Mesendoderm (in vitro differentiated cells): ENCODE measurements at regions not wholly inside any gene's neighbourhood (a gene's known extent, or its start where the extent isn't known, plus 50 kb on each side); places are given as distances from the start of the nearest gene placed in this dataset.

Experiments
- DNase-seq: peaks from one replicate; pipeline ENCODE4 v3.0.0; 2013
- H2AK5ac ChIP-seq: 2 replicates; pipeline ENCODE4 v1.6.1; 2013; ENCODE audit warnings: low read length, inconsistent platforms
- H2BK120ac ChIP-seq: 2 replicates; pipeline ENCODE4 v1.6.1; 2013; ENCODE audit warnings: low read depth, mild to moderate bottlenecking, low read length, moderate library complexity, mixed read lengths
- H2BK15ac ChIP-seq: replicated peaks from 2 replicates; pipeline ENCODE4 v1.6.1; 2013; ENCODE audit warnings: low read depth, mild to moderate bottlenecking, moderate library complexity
- H2BK5ac ChIP-seq: 2 replicates; pipeline ENCODE4 v1.6.1; 2013; ENCODE audit warnings: low read length, inconsistent platforms
- H3K18ac ChIP-seq: 2 replicates; pipeline ENCODE4 v1.6.1; 2013; ENCODE audit warnings: mild to moderate bottlenecking, low read length, mixed read lengths
- H3K23ac ChIP-seq: one replicate; pipeline ENCODE4 v1.6.1; 2013; ENCODE audit warnings: low read length
- H3K27ac ChIP-seq: 2 replicates; pipeline ENCODE4 v1.5.1; 2013; ENCODE audit warnings: low read depth, mild to moderate bottlenecking, inconsistent platforms, low read length, moderate library complexity
- H3K27me3 ChIP-seq: 2 replicates; pipeline ENCODE4 v1.6.1; 2013; ENCODE audit warnings: low read length, control low read depth, mild to moderate bottlenecking, inconsistent platforms; ENCODE audit not compliant: insufficient read depth, poor library complexity
- H3K36me3 ChIP-seq: 2 replicates; pipeline ENCODE4 v1.6.1; 2013; ENCODE audit warnings: low read length, inconsistent platforms; ENCODE audit not compliant: control insufficient read depth, insufficient read depth
- H3K4ac ChIP-seq: one replicate; pipeline ENCODE4 v1.6.1; 2013; ENCODE audit warnings: low read depth, mild to moderate bottlenecking, low read length, moderate library complexity
- H3K4me1 ChIP-seq: 2 replicates; pipeline ENCODE4 v1.6.1; 2013; ENCODE audit warnings: low read depth, low read length, inconsistent platforms; ENCODE audit not compliant: control insufficient read depth
- H3K4me2 ChIP-seq: 2 replicates; pipeline ENCODE4 v1.6.1; 2013; ENCODE audit warnings: low read length
- H3K4me3 ChIP-seq: 2 replicates; pipeline ENCODE4 v1.5.1; 2013; ENCODE audit warnings: mild to moderate bottlenecking, low read length
- H3K56ac ChIP-seq: one replicate; pipeline ENCODE4 v1.6.1; 2013; ENCODE audit warnings: low read length
- H3K79me1 ChIP-seq: 2 replicates; pipeline ENCODE4 v1.6.1; 2013; ENCODE audit warnings: low read length, inconsistent platforms
- H3K79me2 ChIP-seq: 2 replicates; pipeline ENCODE4 v1.6.1; 2013; ENCODE audit warnings: mild to moderate bottlenecking, low read length; ENCODE audit not compliant: control insufficient read depth, insufficient read depth
- H3K9ac ChIP-seq: 2 replicates; pipeline ENCODE4 v1.6.1; 2013; ENCODE audit warnings: low read length, inconsistent platforms
- H4K5ac ChIP-seq: one replicate; pipeline ENCODE4 v1.6.1; 2013; ENCODE audit warnings: low read length
- H4K8ac ChIP-seq: one replicate; pipeline ENCODE4 v1.6.1; 2013; ENCODE audit warnings: low read depth, mild to moderate bottlenecking, control low read depth, low read length, moderate library complexity
- WGBS: extraction: QIAGEN DNeasy Blood & Tissue Kit; methylation state at CpG from one replicate; pipeline ENCODE4 v1.1.7; 2013; ENCODE audit warnings: low lambda C conversion rate, missing lambda C conversion rate; ENCODE audit not compliant: insufficient coverage; ENCODE audit errors: extremely low coverage; 5-methylcytosine and 5-hydroxymethylcytosine counted together

GRCh38 chr11:70585236-70585545 is 186.9 kb downstream of the CTTN start:
- H3K4ac ChIP-seq = no peak overlapping the region
- no peaks in the 10 kb centered on the region for H3K79me1 ChIP-seq
- no peak overlapping the region for H3K56ac ChIP-seq
- H3K4me3 ChIP-seq = no peak overlapping the region
- H3K18ac ChIP-seq = no peak overlapping the region
- H4K8ac ChIP-seq = no peak overlapping the region
- H3K79me2 ChIP-seq = no peaks in the 10 kb centered on the region
- H2AK5ac ChIP-seq = no peak overlapping the region
- no peaks in the 10 kb centered on the region for H3K4me1 ChIP-seq
- H3K23ac ChIP-seq = no peak overlapping the region
- H3K9ac ChIP-seq = no peak overlapping the region
- no peak overlapping the region for H2BK5ac ChIP-seq
- H3K27ac ChIP-seq = no peak overlapping the region
- H2BK120ac ChIP-seq = no peak overlapping the region
- no peak for DNase-seq
- H4K5ac ChIP-seq = no peak overlapping the region
- no peaks in the 10 kb centered on the region for H3K36me3 ChIP-seq
- no CpG with 5 or more reads among the region's 1 CpG for WGBS
- H3K4me2 ChIP-seq = no peak overlapping the region
- H2BK15ac ChIP-seq = no peak overlapping the region
- no peaks in the 10 kb centered on the region for H3K27me3 ChIP-seq

DNA sequence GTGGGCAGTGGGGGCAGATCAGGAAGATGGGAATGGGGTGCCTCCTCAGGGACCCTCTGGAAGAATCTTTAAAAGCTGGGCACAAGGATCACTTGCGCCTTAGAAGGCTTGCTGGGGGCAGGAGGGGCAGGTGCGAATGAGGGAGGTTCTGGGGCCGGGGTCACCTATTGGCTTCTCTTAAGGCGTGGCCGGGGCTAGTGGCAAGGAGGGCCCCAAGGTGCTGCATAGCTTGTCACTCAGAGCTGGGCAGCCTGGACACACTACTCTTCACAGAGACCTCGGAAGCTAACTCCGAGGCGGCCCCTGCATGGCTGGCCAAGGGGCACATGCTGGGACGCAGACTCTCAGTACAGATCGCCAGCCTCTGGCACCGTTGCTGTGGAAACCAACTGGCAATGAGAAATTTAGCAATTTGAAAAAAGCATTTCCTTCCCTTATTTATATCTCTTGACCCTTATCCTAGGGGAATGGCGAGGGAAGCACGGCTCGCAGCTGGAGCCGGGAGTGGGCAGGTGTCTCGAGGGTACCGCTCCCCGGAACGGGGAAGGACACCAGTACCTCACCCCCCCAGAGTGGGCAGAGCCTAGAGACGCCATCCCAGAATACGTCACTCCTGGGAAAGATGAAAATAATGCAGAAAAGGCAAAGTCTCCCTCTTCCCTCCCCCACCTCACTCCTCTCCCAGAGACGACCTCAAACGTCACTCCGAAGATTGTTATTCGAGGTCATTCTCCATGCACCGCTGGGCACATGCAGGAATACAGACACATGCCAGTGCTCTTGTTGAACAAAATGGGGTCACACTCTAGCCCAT is 188.1 kb downstream of the CTTN start:
- H3K4me1 ChIP-seq = no peaks in the 10 kb centered on the region
- no peak overlapping the region for H2BK5ac ChIP-seq
- H3K56ac ChIP-seq = no peak overlapping the region
- H2AK5ac ChIP-seq = no peak overlapping the region
- H3K18ac ChIP-seq = no peak overlapping the region
- no peaks in the 10 kb centered on the region for H3K27me3 ChIP-seq
- WGBS = no CpG with 5 or more reads among the region's 26 CpGs
- H4K8ac ChIP-seq = no peak overlapping the region
- H3K27ac ChIP-seq = no peak overlapping the region
- H3K9ac ChIP-seq = no peak overlapping the region
- no peak overlapping the region for H3K4ac ChIP-seq
- no peak for DNase-seq
- no peak overlapping the region for H2BK15ac ChIP-seq
- no peak overlapping the region for H3K23ac ChIP-seq
- no peak overlapping the region for H3K4me2 ChIP-seq
- H3K4me3 ChIP-seq = no peak overlapping the region
- H2BK120ac ChIP-seq = no peak overlapping the region
- H3K36me3 ChIP-seq = no peaks in the 10 kb centered on the region
- H3K79me2 ChIP-seq = no peaks in the 10 kb centered on the region
- no peaks in the 10 kb centered on the region for H3K79me1 ChIP-seq
- H4K5ac ChIP-seq = no peak overlapping the region

DNA sequence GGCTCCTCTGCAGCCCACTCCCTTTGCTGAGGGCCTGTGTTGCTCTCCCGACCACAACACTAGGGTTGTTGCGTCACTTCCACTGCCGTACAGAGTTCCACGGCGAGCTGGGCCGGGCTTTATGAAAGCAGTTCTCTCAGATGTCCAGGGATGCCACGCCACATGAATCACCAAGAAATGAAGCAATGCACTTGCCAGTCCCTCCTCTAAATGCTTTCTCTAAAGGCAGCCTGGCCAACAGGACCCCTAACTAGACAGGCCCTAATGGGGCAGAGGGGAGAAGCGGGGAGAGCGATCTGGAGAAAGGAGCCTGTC is 188.7 kb downstream of the CTTN start:
- Histone ChIP-seq H3K79me1 (no peaks in the 10 kb centered on the region), H2BK15ac (no peak overlapping the region), H3K4me3 (no peak overlapping the region), H3K4me2 (no peak overlapping the region), H3K36me3 (no peaks in the 10 kb centered on the region), H3K79me2 (no peaks in the 10 kb centered on the region), H4K8ac (no peak overlapping the region), H2BK5ac (no peak overlapping the region), H3K56ac (no peak overlapping the region), H3K4ac (no peak overlapping the region), H3K18ac (no peak overlapping the region), H4K5ac (no peak overlapping the region), H3K27me3 (no peaks in the 10 kb centered on the region), H3K4me1 (no peaks in the 10 kb centered on the region), H3K27ac (no peak overlapping the region), H3K23ac (no peak overlapping the region), H2AK5ac (no peak overlapping the region), H3K9ac (no peak overlapping the region), H2BK120ac (no peak overlapping the region)
- no CpG with 5 or more reads among the region's 9 CpGs for WGBS
- no peak for DNase-seq

DNA sequence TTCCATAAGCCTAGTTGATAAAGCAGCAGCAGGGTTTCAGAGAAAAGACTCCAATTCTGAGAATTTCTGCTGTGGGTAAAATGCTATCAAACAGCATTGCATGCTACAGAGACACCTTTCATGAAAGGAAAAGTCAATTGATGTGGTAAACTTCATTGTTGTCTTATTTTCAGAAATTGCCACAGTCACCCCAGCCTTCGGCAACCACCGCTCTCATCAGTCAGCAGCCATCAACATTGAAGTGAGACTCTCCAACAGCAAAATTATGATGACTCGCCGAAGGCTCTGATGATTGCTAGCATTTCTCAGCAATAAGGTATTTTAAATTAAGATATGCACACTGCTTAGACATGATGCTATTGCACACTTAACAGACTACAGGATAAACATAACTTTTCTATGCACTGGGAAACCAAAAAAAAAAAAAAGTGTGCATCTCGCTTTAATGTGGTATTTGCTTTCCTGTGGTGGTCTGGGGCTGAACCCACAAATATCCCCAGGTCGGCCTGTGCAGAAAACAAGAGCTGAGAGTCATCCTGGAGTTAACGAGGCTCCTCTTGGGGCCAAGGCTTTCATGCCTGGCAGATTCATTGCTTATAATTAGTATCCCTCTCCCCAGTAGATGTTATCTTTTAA is 192.1 kb downstream of the CTTN start:
- no peak overlapping the region for H2AK5ac ChIP-seq
- no peak overlapping the region for H3K23ac ChIP-seq
- no peak overlapping the region for H3K18ac ChIP-seq
- no peaks in the 10 kb centered on the region for H3K79me1 ChIP-seq
- no peak overlapping the region for H3K4me3 ChIP-seq
- no peaks in the 10 kb centered on the region for H3K36me3 ChIP-seq
- no peaks in the 10 kb centered on the region for H3K4me1 ChIP-seq
- no peaks in the 10 kb centered on the region for H3K27me3 ChIP-seq
- no peak overlapping the region for H3K27ac ChIP-seq
- no peak overlapping the region for H3K4me2 ChIP-seq
- WGBS = no CpG with 5 or more reads among the region's 7 CpGs
- no peak overlapping the region for H2BK5ac ChIP-seq
- no peak overlapping the region for H3K9ac ChIP-seq
- no peak overlapping the region for H4K8ac ChIP-seq
- no peak overlapping the region for H2BK15ac ChIP-seq
- H4K5ac ChIP-seq = no peak overlapping the region
- no peaks in the 10 kb centered on the region for H3K79me2 ChIP-seq
- no peak overlapping the region for H2BK120ac ChIP-seq
- no peak for DNase-seq
- H3K4ac ChIP-seq = no peak overlapping the region
- H3K56ac ChIP-seq = no peak overlapping the region

DNA sequence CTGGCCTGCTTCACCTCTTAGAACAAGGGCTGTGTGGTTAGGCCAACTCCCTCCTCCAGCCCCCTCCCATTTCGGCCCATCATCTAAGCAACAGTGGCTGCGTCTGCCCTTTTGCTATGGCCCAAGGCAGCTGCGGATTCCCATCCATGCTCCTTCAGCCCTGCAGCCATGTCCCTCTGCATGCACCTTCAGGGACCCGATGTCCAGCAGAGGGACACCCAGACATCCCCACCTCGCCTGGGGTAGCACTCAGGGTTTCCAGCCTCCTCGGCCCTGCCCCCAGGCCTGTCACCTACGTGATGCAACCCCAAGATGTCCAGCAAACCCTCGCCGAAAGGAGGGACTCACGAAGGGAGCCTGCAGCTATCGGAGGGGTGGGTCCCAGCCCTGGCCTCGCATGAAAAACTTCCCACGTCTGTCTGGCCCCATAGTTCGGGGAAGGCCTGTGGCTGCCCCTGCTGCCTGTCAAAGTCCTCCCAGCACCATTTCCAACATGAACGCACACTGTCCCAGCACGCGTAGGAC is 194.4 kb downstream of the CTTN start:
- DNase-seq = no peak
- no peak overlapping the region for H2BK5ac ChIP-seq
- no peak overlapping the region for H4K8ac ChIP-seq
- H3K36me3 ChIP-seq = no peaks in the 10 kb centered on the region
- no peaks in the 10 kb centered on the region for H3K79me2 ChIP-seq
- H4K5ac ChIP-seq = no peak overlapping the region
- no peak overlapping the region for H3K4me3 ChIP-seq
- H3K79me1 ChIP-seq = no peaks in the 10 kb centered on the region
- H2AK5ac ChIP-seq = no peak overlapping the region
- no peak overlapping the region for H2BK15ac ChIP-seq
- H3K27ac ChIP-seq = no peak overlapping the region
- H3K23ac ChIP-seq = no peak overlapping the region
- no peak overlapping the region for H3K18ac ChIP-seq
- no peak overlapping the region for H3K56ac ChIP-seq
- no peaks in the 10 kb centered on the region for H3K4me1 ChIP-seq
- no peak overlapping the region for H3K9ac ChIP-seq
- no peak overlapping the region for H3K4me2 ChIP-seq
- H2BK120ac ChIP-seq = no peak overlapping the region
- WGBS = no CpG with 5 or more reads among the region's 17 CpGs
- H3K27me3 ChIP-seq = no peaks in the 10 kb centered on the region
- H3K4ac ChIP-seq = no peak overlapping the region
